G401 (cell line): ENCODE measurements at regions not wholly inside any gene's neighbourhood (a gene's known extent, or its start where the extent isn't known, plus 50 kb on each side); places are given as distances from the start of the nearest gene placed in this dataset.
A peak's percentile ranks its signal among the peaks of the same experiment; 100 is the strongest.
"Not testable (repeated sequence)": the region's sequence is repeated elsewhere in the genome, so short reads cannot be mapped to it uniquely, and the experiment has no call there.

Source experiments
- DNase-seq: peaks from one replicate; pipeline ENCODE4 v3.0.0-alpha.2; 2015; ENCODE audit warnings: low spot score
- in situ Hi-C: cut with HindIII; loops from 2 replicates; pipeline ENCODE4 v1.10.0; 2016; ENCODE audit warnings: low sequenced_read_pairs, mixed read lengths

DNA sequence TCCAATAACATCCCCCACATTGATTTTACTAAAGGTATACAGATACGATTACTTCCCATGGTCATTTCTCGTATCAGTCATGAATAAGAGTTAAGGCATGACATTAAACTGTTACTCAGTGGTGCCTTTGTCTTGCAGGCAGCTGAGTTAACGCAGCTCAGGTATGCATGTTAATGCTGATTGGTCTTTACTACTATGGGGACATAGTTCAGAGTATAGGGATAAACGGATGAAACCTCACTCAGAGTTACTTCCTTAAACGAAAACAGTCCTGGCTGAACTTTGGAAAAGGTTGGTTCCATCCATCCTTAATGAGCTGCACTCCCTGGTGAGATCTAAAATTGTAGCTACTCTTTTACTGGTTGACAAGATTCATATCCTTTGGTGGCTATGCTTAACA lies 87.0 kb downstream of the ACTL7B start:
- in situ Hi-C loops = no loop called here
- no peak for DNase-seq

GRCh38 chr9:108766626-108767161 lies 89.1 kb downstream of the ACTL7B start:
- in situ Hi-C loops = no loop called here
- no peak for DNase-seq

DNA sequence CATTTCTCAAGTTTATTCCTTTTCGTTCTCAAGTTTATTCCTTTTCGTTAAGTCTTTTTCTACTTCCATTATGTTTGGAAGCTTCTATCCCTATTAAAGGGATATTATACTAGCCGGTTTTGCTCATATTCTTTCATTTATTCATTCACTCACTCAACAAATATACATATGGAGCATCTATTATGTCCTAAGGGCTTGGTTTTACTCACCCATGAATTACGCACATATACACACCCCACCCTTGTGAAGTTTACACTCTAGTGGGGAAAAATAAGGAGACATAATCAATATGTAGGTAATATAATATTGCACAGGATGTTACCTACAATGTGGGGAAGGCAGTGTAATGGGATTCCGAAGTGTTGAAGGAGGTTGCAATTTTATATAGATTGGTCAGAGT lies 90.5 kb downstream of the ACTL7B start:
- in situ Hi-C loops = no loop called here
- no peak for DNase-seq

DNA sequence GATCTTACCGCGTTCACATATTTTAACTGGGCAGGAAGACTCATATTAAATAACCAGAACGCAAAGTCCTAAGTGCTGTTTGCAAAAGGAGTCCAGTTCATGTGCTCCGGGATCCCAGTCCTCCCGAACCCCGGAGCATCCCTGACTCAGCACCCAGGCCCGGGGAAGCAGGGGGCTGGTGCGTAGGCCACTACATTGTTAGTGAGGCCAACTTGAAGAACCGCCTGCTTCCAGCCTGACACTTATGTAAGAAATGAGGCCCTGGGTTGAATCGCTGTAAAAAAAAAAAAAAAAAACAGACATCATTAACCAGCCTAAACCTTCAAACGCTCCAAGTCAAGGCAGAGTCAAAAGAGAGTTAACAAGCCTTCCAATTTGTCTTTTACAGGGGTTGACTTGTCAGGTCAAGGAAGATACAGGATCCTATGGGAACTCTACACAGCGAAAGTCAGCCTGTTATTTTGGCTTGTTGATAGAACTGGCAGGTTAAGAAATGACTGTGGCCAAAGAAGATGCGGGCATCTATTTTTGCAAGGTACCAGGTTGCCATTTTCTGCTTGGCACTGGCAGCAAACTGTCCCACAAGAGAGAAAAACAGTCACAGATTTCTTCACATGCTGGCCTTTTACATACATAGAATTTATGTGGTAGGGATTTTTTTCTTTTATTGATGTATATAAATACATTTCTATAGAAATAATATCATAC lies 93.3 kb downstream of the ACTL7B start:
- in situ Hi-C loops = no loop called here
- DNase-seq = peak; percentile 73

DNA sequence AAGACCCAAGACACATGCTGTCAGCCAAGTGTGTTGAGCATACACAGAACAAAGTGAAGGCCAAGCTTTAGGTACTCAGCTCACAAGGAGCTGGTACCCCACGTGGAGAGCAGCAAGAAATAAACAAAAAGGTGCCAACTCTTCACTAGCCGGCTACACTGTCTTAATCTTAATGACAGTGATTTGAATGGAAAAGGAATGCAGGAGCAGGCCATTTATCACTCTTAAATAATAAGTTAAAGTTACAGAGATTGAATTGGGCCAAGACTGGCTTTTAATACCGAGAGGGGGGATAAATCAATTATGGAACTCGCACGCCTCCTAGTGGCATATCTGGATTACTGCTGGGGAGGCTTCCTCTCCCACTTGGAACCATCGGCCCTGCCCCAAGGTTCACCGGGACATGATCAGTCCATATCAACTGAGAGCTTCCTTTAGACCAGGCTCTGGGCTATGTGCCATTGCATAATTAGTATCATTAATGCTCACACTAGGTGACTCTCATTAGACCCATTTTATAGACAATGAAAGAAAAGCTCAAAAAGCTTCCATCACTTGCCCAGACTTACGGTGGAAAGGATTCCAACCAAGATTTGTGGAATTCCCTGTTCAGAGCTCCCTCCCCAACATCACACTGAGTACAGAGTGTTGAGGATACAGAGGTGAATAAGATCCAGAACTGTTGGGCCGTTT lies 94.0 kb downstream of the ACTL7B start:
- in situ Hi-C loops = no loop called here
- DNase-seq = peak; percentile 34

GRCh38 chr9:108760841-108761240 lies 94.9 kb downstream of the ACTL7B start:
- DNase-seq = no peak
- in situ Hi-C loops = no loop called here

DNA sequence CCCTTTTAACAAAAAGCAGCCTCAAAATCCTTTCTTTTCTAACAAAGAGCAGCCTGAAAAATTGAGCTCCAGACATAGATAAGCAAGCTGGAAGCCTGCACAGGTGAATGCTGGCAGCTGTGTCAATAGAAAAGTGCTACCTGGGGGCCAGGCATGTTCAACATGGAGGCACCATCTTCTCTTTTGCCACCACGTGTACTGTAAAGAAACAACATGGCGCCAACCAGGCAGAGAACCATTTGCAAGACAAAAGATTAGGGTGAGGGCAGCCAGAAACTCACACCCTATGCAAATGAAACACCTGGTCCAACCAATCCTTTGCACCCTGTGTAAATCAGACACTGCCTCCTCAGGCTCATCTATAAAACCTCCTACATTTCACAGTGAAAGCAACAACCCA lies 96.0 kb downstream of the ACTL7B start:
- in situ Hi-C loops = no loop called here
- no peak for DNase-seq

GRCh38 chr9:108759399-108759798 lies 96.4 kb downstream of the ACTL7B start:
- in situ Hi-C loops = no loop called here
- no peak for DNase-seq

- in situ Hi-C loops = no loop called here
- DNase-seq = no peak
Observed at GRCh38 chr9:108756746-108757490, 98.9 kb downstream of the ACTL7B start.

DNA sequence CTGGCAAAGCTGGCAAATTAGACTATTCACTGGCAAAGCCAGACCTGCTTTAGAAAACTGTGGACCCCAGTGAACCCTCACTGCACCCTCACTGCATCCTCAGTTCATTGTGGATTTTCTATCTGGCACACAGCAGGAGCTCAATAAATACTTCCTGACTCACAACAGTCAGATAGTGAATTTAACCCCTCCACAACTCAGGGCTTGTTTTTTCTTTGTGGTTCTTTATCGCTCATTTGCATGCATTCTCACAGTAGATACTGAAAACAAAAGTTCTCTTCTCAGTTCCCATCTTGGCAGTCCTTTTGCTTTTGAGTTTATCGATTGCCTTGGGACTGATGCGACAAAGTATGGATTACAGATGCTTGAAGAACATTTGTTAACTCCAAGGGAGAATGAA lies 99.8 kb downstream of the ACTL7B start:
- in situ Hi-C loops = no loop called here
- DNase-seq = no peak

- no peak for DNase-seq
- in situ Hi-C loops = no loop called here
Observed at GRCh38 chr9:108751369-108751768, 104.4 kb downstream of the ACTL7B start.

GRCh38 chr9:108750661-108751215 lies 105.0 kb downstream of the ACTL7B start:
- DNase-seq = no peak
- in situ Hi-C loops = no loop called here

GRCh38 chr9:108748776-108749175 lies 107.0 kb downstream of the ACTL7B start:
- in situ Hi-C loops = no loop called here
- DNase-seq = no peak

DNA sequence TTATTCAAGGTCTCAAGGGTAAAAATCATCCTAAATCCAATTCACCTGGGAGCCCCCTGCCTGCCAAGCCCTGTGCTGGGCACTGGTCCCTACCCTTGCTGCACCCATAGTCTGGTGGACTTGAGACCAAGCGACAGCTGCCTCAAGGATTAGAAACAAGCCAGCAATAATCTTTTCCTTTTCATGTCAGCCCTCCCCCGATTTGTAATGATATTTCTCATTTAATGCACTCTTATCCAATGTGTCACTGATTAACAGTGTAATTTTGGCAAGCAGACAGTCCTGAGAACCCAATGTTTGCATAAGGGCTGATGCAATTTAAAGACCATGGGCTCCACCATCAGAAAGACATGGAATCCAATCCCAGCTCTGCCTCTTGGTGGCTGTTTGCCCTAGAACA lies 108.9 kb downstream of the ACTL7B start:
- in situ Hi-C loops = no loop called here
- no peak for DNase-seq

GRCh38 chr9:108746001-108746400 lies 109.8 kb downstream of the ACTL7B start:
- DNase-seq = no peak
- in situ Hi-C loops = no loop called here

- no peak for DNase-seq
- in situ Hi-C loops = no loop called here
Observed at GRCh38 chr9:108744641-108745040, 111.1 kb downstream of the ACTL7B start.

DNA sequence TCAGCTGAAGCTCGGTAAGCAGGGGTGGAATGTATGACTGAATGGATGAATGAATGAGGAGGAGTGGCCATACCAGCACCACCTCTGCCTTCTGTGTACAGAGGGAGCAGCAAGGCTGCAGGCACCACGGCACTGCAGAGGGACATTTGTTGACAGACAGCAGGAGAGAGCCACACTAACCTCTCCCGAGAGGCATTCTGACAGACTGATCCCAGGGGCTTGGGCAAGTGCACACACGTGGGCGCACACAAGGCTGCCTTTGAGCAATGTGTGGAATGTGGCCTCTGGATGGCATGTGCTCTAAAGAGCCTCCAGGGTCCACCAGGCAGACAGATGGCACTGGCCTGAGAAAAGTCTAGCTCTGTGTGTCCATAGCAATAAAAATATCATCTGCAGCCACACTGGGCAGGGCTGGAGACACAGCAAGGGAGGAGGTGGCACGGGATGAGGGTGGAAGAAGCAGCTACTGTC lies 111.8 kb downstream of the ACTL7B start:
- in situ Hi-C loops = no loop called here
- DNase-seq = no peak

DNA sequence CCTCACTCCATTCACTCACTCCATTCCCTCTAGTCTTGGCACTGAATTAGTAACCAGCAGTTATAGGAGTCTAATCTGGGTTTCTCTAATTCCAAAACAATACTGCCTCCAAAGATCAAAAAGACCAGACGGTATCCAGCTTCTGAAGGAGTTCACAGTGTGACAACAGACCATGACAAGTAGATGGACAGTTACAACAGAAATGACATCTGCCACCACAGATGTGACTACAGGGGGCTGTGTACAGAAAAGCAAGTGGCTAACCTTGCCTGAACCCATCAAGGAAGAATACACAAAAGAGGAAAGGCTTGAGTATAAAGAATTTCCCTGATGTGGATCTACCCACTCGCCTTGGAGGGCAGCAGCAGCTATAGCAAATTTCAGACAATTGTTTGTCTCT lies 112.4 kb downstream of the ACTL7B start:
- in situ Hi-C loops = no loop called here
- DNase-seq = no peak

DNA sequence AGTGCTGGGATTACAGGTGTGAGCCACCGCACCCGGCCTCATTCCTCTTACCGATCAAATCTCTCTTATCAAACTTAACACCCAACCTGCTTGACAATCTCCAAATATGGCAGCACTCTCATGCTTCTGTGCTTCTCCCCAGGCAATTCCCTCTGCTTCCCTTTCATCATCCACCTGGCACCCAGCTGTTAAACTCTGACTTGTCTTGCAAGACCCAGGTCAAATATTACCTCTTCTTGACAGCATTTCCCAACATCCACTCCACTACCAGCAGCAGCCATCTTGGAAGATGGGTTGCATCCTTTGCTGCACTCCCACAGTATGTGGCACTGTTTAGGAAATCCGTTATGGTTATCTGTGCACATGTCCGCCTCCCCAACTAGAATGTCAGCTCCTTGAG lies 113.6 kb downstream of the ACTL7B start:
- in situ Hi-C loops = no loop called here

DNA sequence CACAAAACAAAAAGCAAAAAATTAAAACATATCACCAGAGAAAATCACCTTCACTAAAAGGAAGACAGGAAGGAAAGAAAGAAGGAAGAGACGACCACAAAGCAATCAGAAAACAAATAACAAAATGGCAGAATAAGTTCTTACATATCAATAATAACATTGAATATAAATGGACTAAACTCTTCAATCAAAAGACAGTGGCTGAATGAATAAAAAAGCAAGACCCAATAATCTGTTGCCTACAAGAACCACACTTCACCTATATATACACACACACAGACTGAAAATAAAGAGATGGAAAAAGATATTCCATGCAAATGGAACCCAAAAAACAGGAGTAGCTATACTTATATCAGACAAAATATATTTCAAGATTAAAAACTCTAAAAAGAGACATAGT lies 124.5 kb downstream of the ACTL7B start:
- in situ Hi-C loops, DNase-seq: not testable (repeated sequence)

More for the DNA sequence above, 113.6 kb downstream of the ACTL7B start:
- no peak for DNase-seq
